HUDEP-2 (cell line): ENCODE measurements at regions not wholly inside any gene's neighbourhood (a gene's known extent, or its start where the extent isn't known, plus 50 kb on each side); places are given as distances from the start of the nearest gene placed in this dataset.
"Not testable (repeated sequence)": the region's sequence is repeated elsewhere in the genome, so short reads cannot be mapped to it uniquely, and the experiment has no call there.

ENCODE experiments used
- DNase-seq, 76 experiments: peaks; one replicate each; lab custom pipeline; 2025; ENCODE audit not compliant: unreplicated experiment in 76 of 76; lab: John Stamatoyannopoulos, UW

- no peak for DNase-seq
Measured at GRCh38 chr14:89573399-89573657, 156.3 kb upstream of the FOXN3 start.

GRCh38 chr14:89572596-89573398 is 155.8 kb upstream of the FOXN3 start:
- DNase-seq: no peak

DNA sequence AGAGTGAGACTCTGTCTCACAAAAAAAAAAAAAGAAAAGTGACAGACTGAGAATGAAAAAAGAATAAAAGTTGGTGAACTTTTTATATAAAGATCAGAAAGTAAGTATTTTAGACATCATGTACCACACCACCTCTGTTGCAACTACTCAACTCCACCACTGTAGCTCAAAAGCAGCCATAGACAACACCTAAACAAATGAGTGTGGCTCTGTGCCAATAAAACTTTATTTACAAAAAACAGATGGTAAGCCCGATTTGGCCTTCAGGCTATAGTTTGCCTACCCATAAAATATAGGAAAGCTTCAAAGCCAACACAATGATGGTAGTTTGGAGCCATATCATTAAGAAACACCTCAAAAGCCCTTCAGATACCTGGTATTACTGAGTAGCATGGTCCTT is 154.5 kb upstream of the FOXN3 start:
- no peak for DNase-seq

GRCh38 chr14:89566644-89567415 is 149.8 kb upstream of the FOXN3 start:
- DNase-seq: no peak

DNA sequence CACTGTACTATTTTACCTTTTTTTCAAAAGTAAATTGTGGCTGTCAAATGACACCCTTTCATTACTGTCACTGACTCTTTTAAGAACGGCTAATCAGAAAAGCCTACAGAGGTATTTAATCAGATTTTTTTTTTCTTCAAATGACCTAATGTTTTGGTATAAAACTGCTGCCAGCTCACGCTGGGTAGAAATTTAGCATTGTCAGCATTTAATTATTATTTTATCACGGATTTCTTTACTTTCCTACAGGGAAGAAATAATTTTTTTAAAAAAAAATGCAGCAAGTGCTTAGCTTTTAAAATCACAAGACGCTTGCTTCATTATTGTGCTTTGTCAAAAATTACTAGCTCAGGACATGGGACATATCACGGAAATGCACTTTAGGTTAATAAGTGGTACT is 149.1 kb upstream of the FOXN3 start:
- DNase-seq: no peak

GRCh38 chr14:89565607-89566006 is 148.6 kb upstream of the FOXN3 start:
- no peak for DNase-seq

DNA sequence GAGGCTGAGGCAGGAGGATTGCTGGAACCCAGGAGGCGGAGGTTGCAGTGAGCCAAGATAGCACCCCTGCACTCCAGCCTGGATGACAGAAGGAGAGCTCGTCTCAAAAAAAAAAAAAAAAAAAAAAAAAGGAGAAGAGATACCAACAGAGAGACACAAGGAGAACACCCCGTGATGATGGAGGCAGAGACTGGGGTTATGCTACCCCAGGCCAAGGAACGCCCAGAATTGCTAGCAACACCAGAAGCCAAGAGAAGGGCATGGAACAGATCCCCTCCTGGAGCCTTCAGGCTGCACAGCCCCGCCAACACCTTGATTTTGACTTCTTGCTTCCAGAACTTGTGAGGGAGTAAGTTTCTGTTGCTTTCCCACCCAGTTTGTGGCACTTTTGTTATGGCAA is 148.0 kb upstream of the FOXN3 start:
- no peak for DNase-seq

GRCh38 chr14:89564286-89564957 is 147.4 kb upstream of the FOXN3 start:
- no peak for DNase-seq

DNA sequence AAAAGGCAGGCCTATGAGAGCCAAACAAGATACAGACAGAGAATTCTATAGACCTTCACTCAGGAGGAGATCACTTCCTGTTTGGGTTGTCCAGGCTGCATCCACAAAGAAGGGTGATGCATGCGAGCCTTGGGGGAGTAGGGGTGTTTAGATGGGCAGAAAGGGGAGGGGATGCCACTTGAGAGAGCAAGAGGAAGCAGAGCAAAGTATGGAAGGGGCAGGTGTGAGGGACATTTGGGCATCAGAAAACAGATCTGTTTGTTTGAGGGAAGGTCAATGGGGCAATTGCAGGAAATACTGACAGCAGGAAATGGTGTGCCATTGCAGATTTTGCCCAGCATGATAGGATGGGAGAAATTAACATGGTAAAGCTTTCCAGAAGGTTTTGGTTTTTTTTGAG is 146.4 kb upstream of the FOXN3 start:
- no peak for DNase-seq

DNA sequence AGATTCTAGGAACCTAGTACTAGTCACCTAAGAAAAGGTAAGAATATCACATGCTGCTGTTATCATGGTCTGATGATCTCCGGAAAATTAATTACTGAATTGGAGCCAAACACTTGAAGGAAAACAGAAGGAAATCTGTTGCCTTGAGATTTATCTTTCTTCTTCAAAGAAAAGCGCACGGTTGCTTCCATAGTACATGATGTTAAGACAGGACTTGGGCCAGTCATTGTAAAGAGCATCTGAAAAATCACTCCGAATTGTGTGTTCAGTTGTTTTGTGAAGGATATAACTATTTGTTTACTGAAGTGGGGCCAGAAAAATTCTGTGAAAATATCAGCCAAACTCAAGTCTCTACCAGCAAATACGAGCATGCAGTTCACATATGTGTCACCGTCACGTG is 134.9 kb upstream of the FOXN3 start:
- no peak for DNase-seq

DNA sequence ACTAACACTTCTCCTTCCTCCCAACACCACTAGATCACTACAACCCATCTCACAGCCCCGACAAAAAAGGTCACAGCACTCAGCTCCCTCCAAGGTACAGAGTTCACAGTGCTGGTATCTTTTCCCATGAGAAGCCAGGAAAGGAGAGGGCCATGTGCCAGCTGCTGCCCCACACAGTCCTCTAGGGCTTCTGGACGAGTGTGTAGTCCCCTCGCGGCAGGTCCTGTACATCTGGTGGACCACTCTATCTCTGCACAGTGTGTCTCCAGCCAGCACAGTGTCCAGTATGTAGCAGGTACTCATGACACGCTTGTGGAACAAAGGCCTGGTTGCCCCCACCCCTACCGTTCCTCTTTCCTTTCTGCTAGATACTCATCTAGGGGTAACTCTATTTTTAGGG is 134.4 kb upstream of the FOXN3 start:
- DNase-seq: no peak

GRCh38 chr14:89550821-89551220 is 133.8 kb upstream of the FOXN3 start:
- DNase-seq: no peak

GRCh38 chr14:89549381-89550125 is 132.5 kb upstream of the FOXN3 start:
- no peak for DNase-seq

- DNase-seq: not testable (repeated sequence)
Measured at GRCh38 chr14:89547047-89547446, 130.0 kb upstream of the FOXN3 start.

DNA sequence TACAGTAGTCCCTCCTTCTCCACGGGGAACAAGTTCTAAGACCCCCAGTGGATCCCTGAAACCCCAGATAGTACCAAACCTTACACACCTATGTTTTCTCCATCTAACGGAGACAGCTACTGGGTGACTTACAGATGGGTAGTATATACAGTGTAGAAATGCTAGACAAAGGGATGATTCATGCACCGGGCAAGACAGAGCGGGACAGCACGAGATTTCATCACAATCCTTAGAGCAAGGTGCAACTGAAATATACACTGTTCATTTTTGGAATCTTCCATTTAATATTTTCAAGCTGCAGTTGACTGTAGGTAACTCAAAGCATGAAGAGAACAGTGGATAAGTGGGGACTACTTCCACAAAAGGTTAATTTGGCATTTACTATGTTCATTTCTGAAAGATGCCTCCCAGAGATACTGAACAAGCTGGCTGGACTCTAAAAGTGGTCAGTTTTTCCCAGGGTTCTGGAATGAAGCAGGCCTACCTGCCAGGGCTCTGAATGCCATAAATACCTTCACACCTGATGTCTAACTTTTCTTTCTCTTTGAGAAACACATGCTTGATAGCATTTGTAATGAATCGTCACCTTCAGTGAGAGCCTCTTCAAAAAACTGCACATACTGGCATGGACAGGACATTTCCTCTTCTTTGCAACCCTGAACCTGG is 127.7 kb upstream of the FOXN3 start:
- DNase-seq: no peak

- no peak for DNase-seq
Measured at GRCh38 chr14:89543425-89543790, 126.4 kb upstream of the FOXN3 start.

DNA sequence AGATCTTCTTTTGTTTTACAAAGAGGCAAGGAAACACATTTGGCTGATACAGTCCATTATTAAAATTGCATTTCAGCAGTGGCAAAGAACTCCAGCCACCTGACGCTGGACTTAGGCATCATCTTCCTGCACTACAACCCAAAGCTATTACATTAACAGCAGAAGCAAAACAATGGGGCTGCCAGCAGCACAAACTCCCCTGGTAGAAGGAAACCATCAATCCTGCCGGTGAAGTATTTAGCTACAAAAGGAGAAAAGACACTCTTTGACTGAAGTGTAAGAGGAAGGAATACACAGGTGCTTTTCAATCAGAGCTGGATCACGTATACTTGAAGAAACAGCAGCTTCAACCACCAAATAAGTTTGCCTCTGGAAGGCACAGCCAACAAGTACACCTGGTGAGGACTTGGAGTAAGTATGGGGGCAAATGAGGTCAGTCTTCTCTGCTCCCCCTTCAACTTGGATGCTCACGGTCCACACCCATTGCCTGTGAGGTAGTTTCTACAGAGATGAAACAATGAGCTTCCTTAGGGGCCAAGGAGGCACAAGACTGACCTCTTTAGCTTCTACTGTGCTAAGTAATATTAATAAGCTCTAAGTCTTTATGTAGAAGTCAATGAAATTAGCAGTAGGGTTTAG is 125.9 kb upstream of the FOXN3 start:
- no peak for DNase-seq

DNA sequence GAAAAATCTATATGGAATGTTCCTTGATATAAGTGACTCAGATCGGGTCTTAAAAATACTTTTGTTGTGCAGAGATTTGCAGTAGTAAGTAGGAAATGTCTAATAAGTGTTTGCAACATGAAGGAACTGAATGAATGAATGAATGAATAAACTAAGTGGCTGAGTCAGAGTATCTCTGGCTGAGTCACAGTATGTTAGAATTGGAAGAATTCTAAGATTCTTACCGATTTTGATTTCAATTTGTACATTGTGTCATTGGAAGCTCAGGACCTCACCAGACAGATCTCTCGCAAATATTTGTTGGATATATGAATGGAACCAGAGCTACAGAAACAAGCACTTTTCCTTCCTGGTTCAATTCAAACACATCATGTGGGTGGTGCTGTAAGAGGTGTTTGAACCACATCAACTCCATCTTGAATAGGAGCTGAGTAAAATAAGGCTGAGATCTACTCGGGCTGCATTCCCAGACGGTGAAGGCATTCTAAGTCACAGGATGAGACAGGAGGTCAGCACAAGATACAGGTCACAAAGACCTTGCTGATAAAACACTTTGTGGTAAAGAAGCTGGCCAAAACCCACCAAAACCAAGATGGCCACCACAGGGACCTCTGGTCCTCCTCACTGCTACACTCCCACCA is 123.9 kb upstream of the FOXN3 start:
- no peak for DNase-seq

DNA sequence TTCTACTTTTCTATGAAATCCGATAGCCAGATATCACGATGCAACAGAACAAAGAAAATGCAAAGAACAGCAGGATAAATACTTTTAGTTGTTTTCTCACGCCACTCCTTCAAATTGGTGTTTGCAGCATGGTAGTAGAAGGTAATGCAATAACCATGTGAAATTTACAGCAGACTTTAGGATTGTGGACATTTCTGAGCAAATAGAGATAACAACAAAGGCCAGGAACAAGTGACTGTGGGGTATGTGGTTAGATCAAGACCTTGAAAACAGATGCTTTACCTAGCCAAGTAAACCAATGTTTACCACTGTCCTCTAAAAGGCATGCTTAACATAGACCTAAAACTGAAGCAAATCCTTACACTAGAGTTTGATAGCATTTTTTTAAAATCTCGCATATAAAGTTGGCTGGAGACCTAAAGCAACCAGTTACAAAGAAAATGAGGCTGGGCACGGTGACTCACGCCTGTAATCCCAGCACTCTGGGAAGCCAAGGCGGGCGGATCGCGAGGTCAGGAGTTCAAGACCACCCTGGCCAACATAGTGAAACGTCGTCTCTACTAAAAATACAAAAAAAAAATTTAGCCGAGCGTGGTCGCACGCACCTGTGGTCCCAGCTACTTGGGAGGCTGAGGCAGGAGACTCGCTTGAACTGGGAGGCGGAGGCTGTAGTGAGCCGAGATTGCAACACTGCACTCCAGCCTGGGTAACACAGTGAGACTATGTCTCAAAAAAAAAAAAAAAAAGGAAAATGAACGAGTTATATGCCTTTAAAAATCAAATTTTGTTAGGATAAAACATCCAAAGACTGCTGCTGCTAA is 123.2 kb upstream of the FOXN3 start:
- DNase-seq: no peak
